OCI-LY3 (cell line): ENCODE measurements at regions not wholly inside any gene's neighbourhood (a gene's known extent, or its start where the extent isn't known, plus 50 kb on each side); places are given as distances from the start of the nearest gene placed in this dataset.

Experiments used
- H2AFZ ChIP-seq: fragments of 200-600, 300-600 bp; shearing (Covaris generic); 2 replicates; pipeline ENCODE4 v1.6.0; 2014; ENCODE audit warnings: antibody characterized with exemption, low read depth, low read length
- H3K27ac ChIP-seq: fragments of 200-600, 300-600 bp; sonication (generic); 2 replicates; pipeline ENCODE4 v1.5.1; 2014; ENCODE audit warnings: mild to moderate bottlenecking, low read length, moderate library complexity, mixed read lengths
- H3K27me3 ChIP-seq: fragments of 200-600, 300-600 bp; sonication (generic); 2 replicates; pipeline ENCODE4 v1.6.1; 2014; ENCODE audit warnings: low read depth, low read length, mixed read lengths
- H3K36me3 ChIP-seq: fragments of 200-600, 300-600 bp; sonication (generic); replicated peaks from 2 replicates; pipeline ENCODE3; 2014; ENCODE audit warnings: low read depth, low read length, mixed read lengths
- H3K4me1 ChIP-seq: fragments of 300-600, 200-600 bp; sonication (generic); 2 replicates; pipeline ENCODE4 v1.6.1; 2014; ENCODE audit warnings: low read length, mixed read lengths
- H3K4me2 ChIP-seq: fragments of 200-600, 300-600 bp; sonication (generic); 2 replicates; pipeline ENCODE4 v1.6.1; 2014; ENCODE audit warnings: low read length, mixed read lengths
- H3K4me3 ChIP-seq: fragments of 300-600, 200-600 bp; sonication (generic); 2 replicates; pipeline ENCODE4 v1.5.1; 2014; ENCODE audit warnings: antibody characterized with exemption, mild to moderate bottlenecking, low read length, moderate library complexity
- H3K79me2 ChIP-seq: fragments of 300-600, 200-600 bp; shearing (Covaris generic); 2 replicates; pipeline ENCODE4 v1.6.1; 2014; ENCODE audit warnings: mild to moderate bottlenecking, low read length, mixed read lengths
- H3K9ac ChIP-seq: fragments of 300-600, 200-600 bp; shearing (Covaris generic); 2 replicates; pipeline ENCODE4 v1.6.0; 2014; ENCODE audit warnings: mild to moderate bottlenecking, low read length, moderate library complexity
- H3K9me3 ChIP-seq: fragments of 200-600, 300-600 bp; shearing (Covaris generic); 2 replicates; pipeline ENCODE4 v1.6.1; 2014; ENCODE audit warnings: low read length, mixed read lengths; ENCODE audit not compliant: insufficient read depth
- H4K20me1 ChIP-seq: fragments of 200-600, 300-600 bp; sonication (generic); 2 replicates; pipeline ENCODE4 v1.6.1; 2016; ENCODE audit warnings: low read length, mixed read lengths; ENCODE audit not compliant: insufficient read depth
- EZH2phosphoT487 ChIP-seq: fragments of 200-600 bp; shearing (Covaris generic); IDR thresholded peaks from 2 replicates; pipeline ENCODE4 v1.6.1; 2018; ENCODE audit warnings: antibody characterized with exemption, mixed run types, low read depth
- TF ChIP-seq, protein P1 (sequence below): fragments of 200-600, 300-600 bp; sonication (generic); IDR thresholded peaks from 2 replicates; pipeline ENCODE4 v1.5.1; 2014; ENCODE audit warnings: antibody characterized with exemption, low read length, low read depth

- Histone ChIP-seq H3K27ac (no peak overlapping the region), H3K9me3 (no peaks in the 10 kb centered on the region), H3K4me1 (peaks cover 3% of the 10 kb centered on the region), H4K20me1 (no peaks in the 10 kb centered on the region), H3K4me2 (no peak overlapping the region), H3K9ac (no peak overlapping the region), H3K4me3 (no peak overlapping the region), H2AFZ (no peak overlapping the region), H3K36me3 (peaks cover 2% of the 10 kb centered on the region), H3K79me2 (no peaks in the 10 kb centered on the region), H3K27me3 (no peaks in the 10 kb centered on the region)
- TF ChIP-seq, protein P1, sequence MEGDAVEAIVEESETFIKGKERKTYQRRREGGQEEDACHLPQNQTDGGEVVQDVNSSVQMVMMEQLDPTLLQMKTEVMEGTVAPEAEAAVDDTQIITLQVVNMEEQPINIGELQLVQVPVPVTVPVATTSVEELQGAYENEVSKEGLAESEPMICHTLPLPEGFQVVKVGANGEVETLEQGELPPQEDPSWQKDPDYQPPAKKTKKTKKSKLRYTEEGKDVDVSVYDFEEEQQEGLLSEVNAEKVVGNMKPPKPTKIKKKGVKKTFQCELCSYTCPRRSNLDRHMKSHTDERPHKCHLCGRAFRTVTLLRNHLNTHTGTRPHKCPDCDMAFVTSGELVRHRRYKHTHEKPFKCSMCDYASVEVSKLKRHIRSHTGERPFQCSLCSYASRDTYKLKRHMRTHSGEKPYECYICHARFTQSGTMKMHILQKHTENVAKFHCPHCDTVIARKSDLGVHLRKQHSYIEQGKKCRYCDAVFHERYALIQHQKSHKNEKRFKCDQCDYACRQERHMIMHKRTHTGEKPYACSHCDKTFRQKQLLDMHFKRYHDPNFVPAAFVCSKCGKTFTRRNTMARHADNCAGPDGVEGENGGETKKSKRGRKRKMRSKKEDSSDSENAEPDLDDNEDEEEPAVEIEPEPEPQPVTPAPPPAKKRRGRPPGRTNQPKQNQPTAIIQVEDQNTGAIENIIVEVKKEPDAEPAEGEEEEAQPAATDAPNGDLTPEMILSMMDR: no peak
Measured at GRCh38 chr3:27971600-27971999, 249.5 kb upstream of the EOMES start.

- peak overlapping the region; percentile 35 for H3K27ac ChIP-seq
- H3K27me3 ChIP-seq: no peaks in the 10 kb centered on the region
- H4K20me1 ChIP-seq: no peaks in the 10 kb centered on the region
- TF ChIP-seq, protein P1: no peak
- TF ChIP-seq EZH2phosphoT487: no peak
- H3K4me2 ChIP-seq: peak overlapping the region; percentile 25
- no peak overlapping the region for H3K9ac ChIP-seq
- peak overlapping the region; percentile 69 for H2AFZ ChIP-seq
- peaks cover 7% of the 10 kb centered on the region for H3K36me3 ChIP-seq
- peaks cover 12% of the 10 kb centered on the region for H3K4me1 ChIP-seq
- no peak overlapping the region for H3K4me3 ChIP-seq
- no peaks in the 10 kb centered on the region for H3K9me3 ChIP-seq
- no peaks in the 10 kb centered on the region for H3K79me2 ChIP-seq
Measured at GRCh38 chr3:27976933-27977332, 254.8 kb upstream of the EOMES start.

- Histone ChIP-seq H3K79me2 (no peaks in the 10 kb centered on the region), H3K4me1 (peaks cover 12% of the 10 kb centered on the region), H3K36me3 (peaks cover 7% of the 10 kb centered on the region), H3K9me3 (no peaks in the 10 kb centered on the region), H3K27me3 (no peaks in the 10 kb centered on the region), H3K4me2 (no peak overlapping the region), H3K4me3 (no peak overlapping the region), H4K20me1 (no peaks in the 10 kb centered on the region), H3K27ac (no peak overlapping the region), H2AFZ (no peak overlapping the region), H3K9ac (no peak overlapping the region)
- TF ChIP-seq, protein P1: no peak
- TF ChIP-seq EZH2phosphoT487: no peak
Measured at GRCh38 chr3:27978440-27978839, 256.3 kb upstream of the EOMES start.

GRCh38 chr3:27985369-27986035 lies 255.9 kb upstream of the CMC1 start:
- Histone ChIP-seq H3K27ac (no peak overlapping the region), H3K4me1 (no peaks in the 10 kb centered on the region), H3K79me2 (no peaks in the 10 kb centered on the region), H3K27me3 (no peaks in the 10 kb centered on the region), H3K9me3 (no peaks in the 10 kb centered on the region; the same call in 1 of the 2 replicates), H3K4me2 (no peak overlapping the region), H2AFZ (no peak overlapping the region), H3K36me3 (no peaks in the 10 kb centered on the region), H3K4me3 (no peak overlapping the region), H4K20me1 (no peaks in the 10 kb centered on the region), H3K9ac (no peak overlapping the region)
- TF ChIP-seq EZH2phosphoT487: no peak
- TF ChIP-seq, protein P1: no peak
